ENCODE measurements at regions not wholly inside any gene's neighbourhood (a gene's known extent, or its start where the extent isn't known, plus 50 kb on each side); places are given as distances from the start of the nearest gene placed in this dataset.

GRCh38 chr22:47384977-47385376, 622.5 kb downstream of the TBC1D22A start:
- Mint-ChIP-seq H3K36me3 (ENCODE audit: low read depth) (peaks cover 38% of the 10 kb centered on the region), H3K27ac (no peak overlapping the region), H3K4me1 (no peaks in the 10 kb centered on the region), H3K27me3 (ENCODE audit: insufficient read depth, low read depth, poor library complexity) (peaks cover 8% of the 10 kb centered on the region), H3K9me3 (peaks cover 98% of the 10 kb centered on the region), H3K4me3 (no peak overlapping the region)
- ATAC-seq (no peak), DNase-seq (ENCODE audit: low spot score) (no peak)
- Histone ChIP-seq H2AFZ (no peak overlapping the region), H3K9me2 (ENCODE audit: insufficient read depth) (no peaks in the 10 kb centered on the region), H3F3A (replicated peaks; ENCODE audit: low read depth) (no peaks in the 10 kb centered on the region), H3K4me1 (ENCODE audit: insufficient read depth) (no peaks in the 10 kb centered on the region), H3K27ac (ENCODE audit: low read depth) (no peak overlapping the region), H3K36me3 (ENCODE audit: insufficient read depth) (0 out of 2 replicates have a peak, but pooled peaks cover 6% of the 10 kb centered on the region), H3K27me3 (ENCODE audit: insufficient read depth) (no peaks in the 10 kb centered on the region), H3K4me3 (no peak overlapping the region), H3K4me2 (no peak overlapping the region), H3K79me2 (replicated peaks; ENCODE audit: insufficient read depth) (no peaks in the 10 kb centered on the region), H4K20me1 (replicated peaks; ENCODE audit: insufficient read depth) (no peaks in the 10 kb centered on the region)
- TF ChIP-seq CREB1 (CRISPR knock-in tag; IDR thresholded peaks at IDR 0.05; ENCODE audit: low read depth) (no peak), CTCF (conservative IDR thresholded peaks at IDR 0.05; ENCODE audit: low read depth in 2 of 2) (no peak)

GRCh38 chr22:47382164-47382890, 619.9 kb downstream of the TBC1D22A start:
- H3K27me3 ChIP-seq (ENCODE audit: insufficient read depth): no peaks in the 10 kb centered on the region
- no peak for TF ChIP-seq ZNF331 (CRISPR knock-in tag; IDR thresholded peaks at IDR 0.05; ENCODE audit: low read depth)
- TF ChIP-seq EZH2 (IDR thresholded peaks at IDR 0.05; ENCODE audit: low read depth, unreplicated experiment): no peak
- no peak for TF ChIP-seq NANOG (IDR thresholded peaks at IDR 0.05; ENCODE audit: borderline replicate concordance)
- no peak for TF ChIP-seq POLR2AphosphoS5 (IDR thresholded peaks at IDR 0.05; ENCODE audit: low read depth)
- no peak for TF ChIP-seq JUNB (IDR thresholded peaks at IDR 0.05; ENCODE audit: unreplicated experiment)
- TF ChIP-seq CTCF (conservative IDR thresholded peaks at IDR 0.05; ENCODE audit: low read depth in 2 of 2): no peak
- TF ChIP-seq ZNF462 (CRISPR knock-in tag; IDR thresholded peaks at IDR 0.05): no peak
- TF ChIP-seq EZH2phosphoT487 (IDR thresholded peaks at IDR 0.05; ENCODE audit: unreplicated experiment): no peak
- TF ChIP-seq STAT1 (IDR thresholded peaks at IDR 0.05; ENCODE audit: unreplicated experiment): no peak
- no peak for TF ChIP-seq CREB1 (CRISPR knock-in tag; IDR thresholded peaks at IDR 0.05; ENCODE audit: low read depth)
- TF ChIP-seq ZNF114 (CRISPR knock-in tag; IDR thresholded peaks at IDR 0.05): no peak

More at GRCh38 chr22:47382164-47382890, 619.9 kb downstream of the TBC1D22A start:
- no peak for ATAC-seq
- peaks cover 100% of the 10 kb centered on the region for H3K9me3 Mint-ChIP-seq
- peaks cover 54% of the 10 kb centered on the region for H3K36me3 Mint-ChIP-seq (ENCODE audit: low read depth)
- H3K27me3 Mint-ChIP-seq (ENCODE audit: insufficient read depth, low read depth, poor library complexity): peaks cover 11% of the 10 kb centered on the region
- Histone ChIP-seq H3K4me2 (no peak overlapping the region), H3K79me2 (replicated peaks; ENCODE audit: insufficient read depth) (no peaks in the 10 kb centered on the region), H3K9me2 (ENCODE audit: insufficient read depth) (no peaks in the 10 kb centered on the region), H3K4me3 (no peak overlapping the region), H3F3A (replicated peaks; ENCODE audit: low read depth) (no peaks in the 10 kb centered on the region), H3K4me1 (ENCODE audit: insufficient read depth) (no peaks in the 10 kb centered on the region), H2AFZ (no peak overlapping the region), H4K20me1 (replicated peaks; ENCODE audit: insufficient read depth) (no peaks in the 10 kb centered on the region), H3K27ac (ENCODE audit: low read depth) (no peak overlapping the region), H3K36me3 (ENCODE audit: insufficient read depth) (0 out of 2 replicates have a peak, but pooled peaks cover 8% of the 10 kb centered on the region)
- DNase-seq (ENCODE audit: low spot score): no peak
- H3K4me3 Mint-ChIP-seq: no peak overlapping the region
- H3K4me1 Mint-ChIP-seq: no peaks in the 10 kb centered on the region
- H3K27ac Mint-ChIP-seq: no peak overlapping the region

Measured in GM23338 (cell line).